ENCODE measurements at regions not wholly inside any gene's neighbourhood (a gene's known extent, or its start where the extent isn't known, plus 50 kb on each side); places are given as distances from the start of the nearest gene placed in this dataset.

DNA sequence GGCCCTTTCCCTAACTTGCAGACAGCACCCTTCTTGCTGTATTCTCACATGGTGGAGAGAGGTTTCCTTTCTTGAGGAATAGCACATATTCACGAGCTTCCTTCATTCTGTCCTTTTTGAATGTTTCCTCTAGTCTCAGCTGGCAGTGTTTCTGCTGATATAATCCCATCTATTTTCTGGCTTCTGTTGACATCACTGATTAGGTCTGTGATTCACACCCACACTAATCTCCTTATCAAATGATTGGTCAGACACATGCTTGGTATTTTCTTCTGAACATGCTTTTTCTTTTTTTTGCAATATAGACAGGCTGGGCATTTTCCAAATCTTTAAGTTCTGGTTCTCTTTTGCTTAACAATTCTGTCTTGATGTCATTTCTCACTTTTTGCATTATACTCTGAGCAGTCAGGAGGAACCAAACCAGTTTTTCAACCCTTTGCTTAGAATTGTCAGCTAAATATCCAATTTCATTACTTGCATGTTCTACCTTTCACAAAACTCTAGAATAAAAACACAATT is 65.4 kb downstream of the OXSM start:
- no peak for TF ChIP-seq CTCF (IDR thresholded peaks at IDR 0.05; ENCODE audit: poor library complexity, severe bottlenecking)
- TF ChIP-seq POLR2AphosphoS5 (IDR thresholded peaks at IDR 0.05) = no peak
- TF ChIP-seq SMC3 (conservative IDR thresholded peaks at IDR 0.05; ENCODE audit: poor library complexity) = no peak
- no peak for TF ChIP-seq TAF1 (IDR thresholded peaks at IDR 0.05; ENCODE audit: low read depth)
- TF ChIP-seq EZH2 (IDR thresholded peaks at IDR 0.05; ENCODE audit: borderline replicate concordance, insufficient read depth, low read length, poor library complexity, severe bottlenecking) = no peak

Measured in neural cell (in vitro differentiated cells).